Pancreas (tissue), 10 donors: ENCODE measurements at regions not wholly inside any gene's neighbourhood (a gene's known extent, or its start where the extent isn't known, plus 50 kb on each side); places are given as distances from the start of the nearest gene placed in this dataset.

Experiments used
- ATAC-seq, 4 donors: fragments of 200-7000 bp; cut with Tn5 transposase; one replicate each; pipeline versions ENCODE4 v1.8.0 to v1.9.1; 2020; ENCODE audit warnings: mild to moderate bottlenecking in 4 of 4, moderate library complexity in 4 of 4
- DNase-seq, 6 donors: peaks; one replicate each; pipeline ENCODE4 v3.0.0-alpha.2; 2020
- FAIRE-seq: peaks from 2 replicates; lab custom pipeline; 2012; peaks lifted over from hg19 to GRCh38; lab: Jason Lieb, UNC
- H3K27ac ChIP-seq, 4 donors: fragments of 200-600 bp; sonication (generic); 1 replicate in 3 of 4; 2 replicates in 1 of 4; pipeline versions ENCODE4 v1.5.0 to v1.8.0; 2020
- H3K27me3 ChIP-seq, 4 donors: fragments of 200-600 bp; one replicate each; pipeline ENCODE4 v1.8.0; 2021
- H3K36me3 ChIP-seq, 3 donors: fragments of 200-600 bp; sonication (generic) in 1 of 3; one replicate each; pipeline versions ENCODE4 v1.5.0 to v1.8.0; 2020 to 2021
- H3K4me1 ChIP-seq, 3 donors: fragments of 200-600 bp; one replicate each; pipeline ENCODE4 v1.8.0; 2021
- H3K4me3 ChIP-seq, 4 donors: fragments of 200-600 bp; sonication (generic) in 2 of 4; one replicate each; pipeline versions ENCODE4 v1.5.0 to v1.8.0; 2020 to 2021
- H3K9me3 ChIP-seq, 4 donors: fragments of 200-600 bp; one replicate each; pipeline ENCODE4 v1.8.0; 2021
- WGBS, 2 donors: extraction: QIAGEN DNeasy Blood & Tissue Kit; methylation state at CpG; one replicate each; pipeline ENCODE4 v1.1.7; 2013; 5-methylcytosine and 5-hydroxymethylcytosine counted together
- intact Hi-C, 3 donors: fragments of 100-400 bp; cut with DNase I; formaldehyde crosslinking; loops; one replicate each; pipeline versions ENCODE4 v1.11.1 to v1.14.2; 2022
- TF ChIP-seq, protein P1 (sequence below), 4 donors: fragments of 200-600 bp; sonication (generic) in 3 of 4; IDR thresholded peaks; one replicate each; pipeline versions ENCODE4 v1.5.0 to v1.8.0; 2021; ENCODE audit warnings: antibody characterized with exemption in 4 of 4
- donor health status: healthy with polysubstance abuse.
- donor health status: DM: no; HTN: no; CAD: no; lungs with moderate emphysema.
- donor health status: DM: no; HTN: no; CAD: no.
- donor health status: control.
- donor health status: control.
- donor health status: Bipolar disorder and iron deficiency.
- donor health status: DM: yes; HTN: yes; CAD: no.
- donor health status: DM: no; HTN: no; CAD: no.
- donor health status: DM: no; HTN: no; CAD: no.
- donor health status: DM: yes; HTN: yes; CAD: no.

DNA sequence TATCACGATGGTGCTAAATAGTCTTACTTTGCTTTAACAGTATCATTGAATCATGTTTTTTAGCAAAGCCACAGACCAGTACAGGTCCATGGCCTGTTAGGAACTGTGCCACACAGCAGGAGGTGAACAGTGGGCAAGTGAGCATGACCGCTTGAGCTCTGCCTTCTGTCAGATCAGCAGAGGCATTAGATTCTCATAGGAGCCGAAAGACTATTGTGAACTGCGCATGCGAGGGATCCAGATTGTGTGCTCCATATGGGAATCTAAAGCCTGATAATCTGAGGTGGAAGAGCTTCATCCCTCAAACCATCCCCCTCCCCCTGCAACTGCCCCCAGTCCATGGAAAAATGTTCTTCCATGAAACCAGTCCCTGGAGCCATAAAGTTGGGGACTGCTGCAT is 102.3 kb upstream of the OSR1 start:
- 86 to 88% methylated on average over 5 of the region's 5 CpGs for WGBS, 2 donors
- H3K9me3 ChIP-seq: no peaks in the 10 kb centered on the region
- ATAC-seq: no peak

DNA sequence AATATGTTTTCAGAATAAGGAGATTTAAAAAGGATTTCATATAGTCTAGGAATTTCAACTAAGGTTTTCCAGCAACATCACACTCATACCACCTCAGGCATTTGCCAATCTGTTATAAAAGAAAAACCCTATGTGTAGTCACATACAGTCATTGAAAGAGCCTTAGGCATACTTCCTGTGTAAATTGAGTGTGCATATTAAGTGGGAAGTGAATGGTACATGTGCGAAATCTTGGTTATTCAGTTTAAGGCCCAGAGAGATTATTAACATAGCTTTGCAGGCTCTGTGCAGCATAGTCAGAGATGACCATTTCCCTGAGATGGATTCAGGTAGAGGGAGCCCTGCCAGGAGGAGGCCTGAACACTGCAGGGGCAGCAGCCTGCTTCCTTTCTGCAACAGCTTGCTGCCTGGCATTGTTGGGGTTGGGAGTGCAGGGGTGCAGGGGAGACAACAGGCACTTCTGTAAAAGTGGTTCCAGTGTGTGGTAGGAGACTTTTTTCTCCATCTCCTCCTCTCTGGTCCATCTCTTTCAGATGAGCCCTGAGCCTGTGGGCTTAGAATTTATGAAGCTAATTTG is 100.1 kb upstream of the OSR1 start:
- DNase-seq (no peak), ATAC-seq (no peak), FAIRE-seq (no peak)
- no peaks in the 10 kb centered on the region for H3K4me1 ChIP-seq
- no peaks in the 10 kb centered on the region for H3K36me3 ChIP-seq
- no peaks in the 10 kb centered on the region for H3K9me3 ChIP-seq
- H3K27ac ChIP-seq: no peak overlapping the region
- no peaks in the 10 kb centered on the region for H3K27me3 ChIP-seq
- no peak overlapping the region for H3K4me3 ChIP-seq
- intact Hi-C loops: no loop called here
- TF ChIP-seq, protein P1, sequence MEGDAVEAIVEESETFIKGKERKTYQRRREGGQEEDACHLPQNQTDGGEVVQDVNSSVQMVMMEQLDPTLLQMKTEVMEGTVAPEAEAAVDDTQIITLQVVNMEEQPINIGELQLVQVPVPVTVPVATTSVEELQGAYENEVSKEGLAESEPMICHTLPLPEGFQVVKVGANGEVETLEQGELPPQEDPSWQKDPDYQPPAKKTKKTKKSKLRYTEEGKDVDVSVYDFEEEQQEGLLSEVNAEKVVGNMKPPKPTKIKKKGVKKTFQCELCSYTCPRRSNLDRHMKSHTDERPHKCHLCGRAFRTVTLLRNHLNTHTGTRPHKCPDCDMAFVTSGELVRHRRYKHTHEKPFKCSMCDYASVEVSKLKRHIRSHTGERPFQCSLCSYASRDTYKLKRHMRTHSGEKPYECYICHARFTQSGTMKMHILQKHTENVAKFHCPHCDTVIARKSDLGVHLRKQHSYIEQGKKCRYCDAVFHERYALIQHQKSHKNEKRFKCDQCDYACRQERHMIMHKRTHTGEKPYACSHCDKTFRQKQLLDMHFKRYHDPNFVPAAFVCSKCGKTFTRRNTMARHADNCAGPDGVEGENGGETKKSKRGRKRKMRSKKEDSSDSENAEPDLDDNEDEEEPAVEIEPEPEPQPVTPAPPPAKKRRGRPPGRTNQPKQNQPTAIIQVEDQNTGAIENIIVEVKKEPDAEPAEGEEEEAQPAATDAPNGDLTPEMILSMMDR (IDR thresholded peaks at IDR 0.05): no peak
- WGBS, 2 donors: 86 to 88% methylated on average over 1 of the region's 1 CpG

More for the DNA sequence above, 102.3 kb upstream of the OSR1 start:
- Histone ChIP-seq H3K4me3 (no peak overlapping the region), H3K27me3 (no peaks in the 10 kb centered on the region), H3K27ac (no peak overlapping the region), H3K36me3 (no peaks in the 10 kb centered on the region), H3K4me1 (no peaks in the 10 kb centered on the region)
- DNase-seq (no peak), FAIRE-seq (no peak)
- TF ChIP-seq, protein P1 (IDR thresholded peaks at IDR 0.05): no peak
- intact Hi-C loops: no loop called here

DNA sequence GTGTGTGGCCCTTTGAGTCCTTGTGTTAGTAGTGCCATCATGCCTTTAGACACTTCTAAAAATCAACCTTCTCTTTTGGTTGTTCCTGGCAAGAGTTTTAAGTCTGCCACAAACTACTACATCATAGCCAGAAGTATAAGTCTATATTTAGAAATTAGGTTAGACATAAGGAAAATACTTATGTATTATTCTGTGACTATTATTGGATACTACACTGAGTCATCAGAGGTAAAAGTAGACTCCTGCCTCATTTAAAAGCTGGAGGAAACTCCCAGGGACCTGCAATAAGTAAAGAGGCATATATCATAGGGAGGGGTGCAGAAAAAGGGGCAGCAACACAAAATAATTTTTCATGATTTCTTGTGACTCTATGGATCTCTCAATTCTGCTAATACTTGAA is 99.4 kb upstream of the OSR1 start:
- Histone ChIP-seq H3K27me3 (no peaks in the 10 kb centered on the region), H3K36me3 (no peaks in the 10 kb centered on the region), H3K27ac (no peak overlapping the region), H3K4me1 (no peaks in the 10 kb centered on the region), H3K4me3 (no peak overlapping the region), H3K9me3 (no peaks in the 10 kb centered on the region)
- TF ChIP-seq, protein P1 (IDR thresholded peaks at IDR 0.05): no peak
- DNase-seq (no peak), ATAC-seq (no peak), FAIRE-seq (no peak)
- intact Hi-C loops: no loop called here

DNA sequence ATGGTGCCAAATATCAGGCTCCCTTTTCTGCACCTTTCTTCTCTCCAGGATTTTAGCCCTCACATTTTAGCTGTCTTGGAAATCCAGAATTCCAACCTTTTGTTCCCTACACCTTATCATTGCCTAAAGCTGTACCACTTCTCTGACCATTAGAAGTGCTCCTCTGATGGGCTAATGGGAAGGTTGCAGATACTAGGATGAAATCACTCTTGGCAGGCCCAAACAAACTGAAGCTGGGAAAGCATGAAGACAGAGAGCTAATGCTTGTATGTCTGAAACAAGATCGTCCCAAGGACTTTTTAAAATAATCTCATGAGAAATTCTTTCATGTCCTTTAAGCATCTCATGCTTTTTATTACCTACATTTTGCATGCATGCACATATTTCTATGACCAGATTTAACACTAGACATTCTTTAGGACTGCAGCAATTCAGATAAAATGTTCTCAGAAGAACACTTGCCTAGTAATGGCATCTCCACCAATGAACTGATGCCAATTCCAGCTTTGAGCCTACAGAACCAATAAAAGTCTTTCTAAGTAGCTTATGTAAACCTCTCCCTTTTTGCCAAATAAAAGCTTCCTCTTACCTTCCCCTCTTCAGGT is 98.4 kb upstream of the OSR1 start:
- no peaks in the 10 kb centered on the region for H3K27me3 ChIP-seq
- no peaks in the 10 kb centered on the region for H3K9me3 ChIP-seq
- no peak overlapping the region for H3K4me3 ChIP-seq
- TF ChIP-seq, protein P1 (IDR thresholded peaks at IDR 0.05): no peak
- FAIRE-seq: no peak
- H3K4me1 ChIP-seq: no peaks in the 10 kb centered on the region
- intact Hi-C loops: no loop called here
- DNase-seq: no peak
- no peak overlapping the region for H3K27ac ChIP-seq
- ATAC-seq: no peak
- no peaks in the 10 kb centered on the region for H3K36me3 ChIP-seq
- WGBS, 2 donors: 44 to 64% methylated on average over 1 of the region's 1 CpG

DNA sequence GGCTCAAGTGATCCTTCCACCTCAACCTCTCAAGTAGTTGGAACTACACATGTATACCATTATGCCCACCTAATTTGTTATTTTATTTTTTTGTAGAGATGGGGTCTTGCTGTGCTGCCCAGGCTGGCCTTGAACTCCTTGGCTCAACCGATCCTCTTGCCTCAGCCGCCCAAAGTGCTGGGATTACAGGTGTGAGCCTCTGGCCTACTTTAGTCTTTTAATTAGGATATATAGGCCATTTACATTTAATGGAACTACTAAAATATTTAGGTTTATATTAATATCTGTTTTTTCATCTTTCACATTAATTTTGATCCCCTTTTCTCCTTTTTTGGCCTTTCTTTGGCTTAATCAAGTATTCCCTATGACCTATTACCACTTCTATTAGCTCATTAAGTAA is 95.7 kb upstream of the OSR1 start:
- TF ChIP-seq, protein P1 (IDR thresholded peaks at IDR 0.05): no peak
- 83 to 85% methylated on average over 2 of the region's 2 CpGs for WGBS, 2 donors
- intact Hi-C loops: no loop called here

More for the DNA sequence above, 95.7 kb upstream of the OSR1 start:
- H3K9me3 ChIP-seq: no peaks in the 10 kb centered on the region
- ATAC-seq (no peak), DNase-seq (no peak), FAIRE-seq (no peak)
- H3K4me3 ChIP-seq: no peak overlapping the region
- H3K36me3 ChIP-seq: no peaks in the 10 kb centered on the region
- no peaks in the 10 kb centered on the region for H3K4me1 ChIP-seq
- H3K27ac ChIP-seq: no peak overlapping the region
- no peaks in the 10 kb centered on the region for H3K27me3 ChIP-seq
